Activated CD4-positive, alpha-beta T cell treated with anti-CD3 and anti-CD28 coated beads, Interleukin-2, amount 10 ng/mL, durations not matched to agents 7 days and 5 days (primary cell): ENCODE measurements at regions not wholly inside any gene's neighbourhood (a gene's known extent, or its start where the extent isn't known, plus 50 kb on each side); places are given as distances from the start of the nearest gene placed in this dataset.

Experiments
- CTCF ChIA-PET: fragments of 350-600 bp; sonication (Branson Sonifier 250); formaldehyde crosslinking; loops from one replicate; lab custom pipeline; 2021; ENCODE audit warnings: antibody characterized with exemption; lab: Charles Lee
- POLR2A ChIA-PET: fragments of 350-600 bp; sonication (Branson Sonifier 250); formaldehyde crosslinking; loops from one replicate; lab custom pipeline; 2021; ENCODE audit warnings: antibody characterized with exemption; lab: Charles Lee
- DNase-seq: peaks from one replicate; pipeline ENCODE4 v3.0.0-alpha.2; 2020
- H3K27ac Mint-ChIP-seq: one replicate; pipeline ENCODE4 v1.8.0; 2021; ENCODE audit warnings: mild to moderate bottlenecking, moderate library complexity, mixed read lengths
- H3K27me3 Mint-ChIP-seq: one replicate; pipeline ENCODE4 v1.8.0; 2021; ENCODE audit warnings: mixed read lengths
- H3K36me3 Mint-ChIP-seq: one replicate; pipeline ENCODE4 v1.8.0; 2021; ENCODE audit warnings: low read depth, mixed read lengths
- H3K4me1 Mint-ChIP-seq: one replicate; pipeline ENCODE4 v1.8.0; 2021; ENCODE audit warnings: mixed read lengths
- H3K4me3 Mint-ChIP-seq: one replicate; pipeline ENCODE4 v1.8.0; 2021; ENCODE audit warnings: mild to moderate bottlenecking, moderate library complexity, mixed read lengths
- H3K9me3 Mint-ChIP-seq: one replicate; pipeline ENCODE4 v1.8.0; 2021; ENCODE audit warnings: mixed read lengths

- no peaks in the 10 kb centered on the region for H3K36me3 Mint-ChIP-seq
- no peak for DNase-seq
- no peak overlapping the region for H3K27ac Mint-ChIP-seq
- CTCF ChIA-PET, result no interaction called here
- POLR2A ChIA-PET, result no interaction called here
- peaks cover 4% of the 10 kb centered on the region for H3K4me1 Mint-ChIP-seq
- no peaks in the 10 kb centered on the region for H3K9me3 Mint-ChIP-seq
- H3K4me3 Mint-ChIP-seq, result no peak overlapping the region
- H3K27me3 Mint-ChIP-seq, result peaks cover 9% of the 10 kb centered on the region
These were observed 194.3 kb upstream of the MTNR1B start for GRCh38 chr11:92775003-92775676.

DNA sequence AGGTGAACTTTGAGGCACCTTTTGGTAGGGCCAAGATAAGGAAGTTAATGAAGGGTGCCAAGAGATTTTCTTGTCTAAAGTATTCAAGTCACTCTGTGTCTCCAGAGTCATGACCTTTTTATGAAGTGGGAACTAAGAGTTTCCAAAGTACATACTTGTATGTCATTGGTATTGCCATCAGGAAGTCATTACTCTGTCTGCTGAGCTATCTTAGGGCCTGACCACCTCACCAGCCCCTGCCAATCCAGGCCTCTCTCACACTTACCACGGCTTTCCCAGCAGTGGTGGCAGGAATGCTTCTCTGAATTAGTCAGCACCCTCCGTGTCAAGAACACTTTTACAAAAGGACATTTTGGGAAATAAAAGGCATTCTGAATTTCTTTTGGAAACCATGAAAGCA, 192.8 kb upstream of the MTNR1B start:
- no peak for DNase-seq
- Mint-ChIP-seq H3K27me3 (peaks cover 4% of the 10 kb centered on the region), H3K4me3 (no peak overlapping the region), H3K36me3 (no peaks in the 10 kb centered on the region), H3K27ac (no peak overlapping the region), H3K4me1 (no peaks in the 10 kb centered on the region), H3K9me3 (no peaks in the 10 kb centered on the region)
- POLR2A ChIA-PET, result no interaction called here
- CTCF ChIA-PET, result no interaction called here

- no peaks in the 10 kb centered on the region for H3K9me3 Mint-ChIP-seq
- CTCF ChIA-PET, result no interaction called here
- H3K36me3 Mint-ChIP-seq, result no peaks in the 10 kb centered on the region
- POLR2A ChIA-PET, result no interaction called here
- no peak for DNase-seq
- H3K4me1 Mint-ChIP-seq, result no peaks in the 10 kb centered on the region
- H3K4me3 Mint-ChIP-seq, result no peak overlapping the region
- peaks cover 5% of the 10 kb centered on the region for H3K27me3 Mint-ChIP-seq
- H3K27ac Mint-ChIP-seq, result no peak overlapping the region
These were observed 189.7 kb upstream of the MTNR1B start for GRCh38 chr11:92779746-92780145.

DNA sequence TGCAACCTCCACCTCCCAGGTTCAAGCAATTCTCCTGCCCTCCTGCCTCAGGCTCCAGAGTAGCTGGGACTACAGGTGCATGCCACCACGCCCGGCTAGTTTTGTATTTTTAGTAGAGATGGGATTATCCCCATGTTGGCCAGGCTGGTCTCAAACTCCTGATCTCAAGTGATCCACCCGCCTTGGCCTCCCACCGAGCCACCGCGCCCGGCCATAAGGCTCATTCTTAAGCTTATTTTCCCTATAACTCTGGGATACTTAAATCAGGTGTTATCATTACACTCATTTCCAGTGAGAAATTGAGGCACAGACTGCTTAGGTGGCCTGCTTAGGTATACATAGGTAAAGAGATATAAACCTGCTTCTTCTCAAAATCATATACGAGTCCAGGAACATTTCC, 188.3 kb upstream of the MTNR1B start:
- ChIA-PET POLR2A (no interaction called here), CTCF (no interaction called here)
- H3K4me3 Mint-ChIP-seq, result no peak overlapping the region
- H3K36me3 Mint-ChIP-seq, result no peaks in the 10 kb centered on the region
- DNase-seq, result no peak
- no peaks in the 10 kb centered on the region for H3K9me3 Mint-ChIP-seq
- peaks cover 7% of the 10 kb centered on the region for H3K27me3 Mint-ChIP-seq
- no peak overlapping the region for H3K27ac Mint-ChIP-seq
- H3K4me1 Mint-ChIP-seq, result no peaks in the 10 kb centered on the region

DNA sequence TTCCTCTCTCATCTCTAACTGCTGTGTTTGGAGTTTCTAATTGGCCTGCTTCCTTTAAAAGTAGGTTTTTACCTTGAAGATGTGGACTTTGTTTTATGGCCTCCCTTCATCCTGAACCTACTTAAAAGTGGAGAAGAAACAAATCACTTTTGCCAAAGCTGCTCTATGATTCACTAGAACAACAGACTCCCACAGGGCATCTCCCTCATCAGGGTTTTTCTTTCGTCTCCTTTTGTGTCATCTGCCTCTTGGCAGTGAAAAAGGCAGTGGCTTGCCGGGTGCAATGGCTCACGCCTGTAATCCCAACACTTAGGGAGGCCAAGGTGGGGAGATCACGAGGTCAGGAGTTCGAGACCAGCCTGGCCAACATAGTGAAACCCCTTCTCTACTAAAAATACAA, 186.6 kb upstream of the MTNR1B start:
- no peak overlapping the region for H3K27ac Mint-ChIP-seq
- ChIA-PET POLR2A (no interaction called here), CTCF (no interaction called here)
- H3K4me3 Mint-ChIP-seq, result no peak overlapping the region
- DNase-seq, result no peak
- H3K36me3 Mint-ChIP-seq, result no peaks in the 10 kb centered on the region
- no peaks in the 10 kb centered on the region for H3K4me1 Mint-ChIP-seq
- peaks cover 7% of the 10 kb centered on the region for H3K27me3 Mint-ChIP-seq
- H3K9me3 Mint-ChIP-seq, result no peaks in the 10 kb centered on the region

DNA sequence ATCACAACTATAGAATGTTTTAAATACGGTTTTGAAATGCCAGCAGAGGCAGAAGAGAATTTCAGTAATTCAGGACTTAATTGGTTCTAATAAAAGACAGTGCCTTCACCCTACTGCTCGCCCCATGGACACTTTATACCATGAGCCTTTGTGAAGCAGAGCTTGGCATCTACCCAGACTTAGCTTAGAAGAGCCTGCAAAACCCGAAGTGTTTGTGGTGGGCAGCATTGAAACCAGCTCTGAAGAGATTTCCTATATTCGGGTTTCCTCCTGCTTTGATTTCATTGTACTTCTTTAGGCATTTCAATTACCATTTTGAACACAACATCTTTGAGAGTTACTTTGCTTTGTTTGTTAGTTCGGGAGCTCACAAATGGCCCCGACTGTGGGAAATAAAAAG, 185.1 kb upstream of the MTNR1B start:
- no peak overlapping the region for H3K4me3 Mint-ChIP-seq
- no peak overlapping the region for H3K27ac Mint-ChIP-seq
- H3K9me3 Mint-ChIP-seq, result no peaks in the 10 kb centered on the region
- peaks cover 6% of the 10 kb centered on the region for H3K27me3 Mint-ChIP-seq
- H3K36me3 Mint-ChIP-seq, result no peaks in the 10 kb centered on the region
- DNase-seq, result no peak
- ChIA-PET CTCF (no interaction called here), POLR2A (no interaction called here)
- no peaks in the 10 kb centered on the region for H3K4me1 Mint-ChIP-seq

DNA sequence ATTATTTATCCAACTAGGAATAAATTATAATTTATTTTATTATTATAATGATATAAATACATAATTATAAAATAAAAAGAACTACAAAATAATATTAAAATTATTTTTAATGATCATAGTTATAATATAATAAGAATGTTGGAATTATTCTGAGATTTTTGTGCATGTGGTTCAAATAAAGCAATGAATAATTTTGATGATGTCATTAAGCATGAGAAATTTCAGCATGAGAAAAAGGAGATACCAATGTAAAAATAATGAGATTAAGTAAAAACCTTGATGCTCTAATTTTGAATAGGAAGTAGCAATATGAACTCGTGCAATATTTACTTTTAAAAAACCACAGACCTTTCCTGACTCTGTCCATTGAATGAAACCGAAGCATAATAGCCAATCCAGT, 181.8 kb upstream of the MTNR1B start:
- POLR2A ChIA-PET, result no interaction called here
- Mint-ChIP-seq H3K4me3 (no peak overlapping the region), H3K36me3 (no peaks in the 10 kb centered on the region), H3K27ac (no peak overlapping the region), H3K27me3 (peaks cover 6% of the 10 kb centered on the region), H3K9me3 (no peaks in the 10 kb centered on the region), H3K4me1 (no peaks in the 10 kb centered on the region)
- CTCF ChIA-PET, result no interaction called here
- DNase-seq, result no peak

- no peak for DNase-seq
- Mint-ChIP-seq H3K36me3 (no peaks in the 10 kb centered on the region), H3K4me1 (no peaks in the 10 kb centered on the region), H3K27me3 (peaks cover 2% of the 10 kb centered on the region), H3K27ac (no peak overlapping the region), H3K9me3 (no peaks in the 10 kb centered on the region), H3K4me3 (no peak overlapping the region)
- ChIA-PET CTCF (no interaction called here), POLR2A (no interaction called here)
These were observed 179.7 kb upstream of the MTNR1B start for GRCh38 chr11:92789761-92790160.

- ChIA-PET CTCF (no interaction called here), POLR2A (no interaction called here)
- H3K9me3 Mint-ChIP-seq, result no peaks in the 10 kb centered on the region
- no peak overlapping the region for H3K4me3 Mint-ChIP-seq
- H3K27ac Mint-ChIP-seq, result no peak overlapping the region
- no peaks in the 10 kb centered on the region for H3K4me1 Mint-ChIP-seq
- H3K27me3 Mint-ChIP-seq, result no peaks in the 10 kb centered on the region
- no peaks in the 10 kb centered on the region for H3K36me3 Mint-ChIP-seq
- DNase-seq, result no peak
These were observed 179.1 kb upstream of the MTNR1B start for GRCh38 chr11:92790366-92790765.

GRCh38 chr11:92790926-92791616, 178.4 kb upstream of the MTNR1B start:
- Mint-ChIP-seq H3K4me1 (no peaks in the 10 kb centered on the region), H3K27me3 (no peaks in the 10 kb centered on the region)
- CTCF ChIA-PET, result no interaction called here

GRCh38 chr11:92791886-92792285, 177.6 kb upstream of the MTNR1B start:
- Mint-ChIP-seq H3K27me3 (no peaks in the 10 kb centered on the region), H3K4me3 (no peak overlapping the region), H3K4me1 (no peaks in the 10 kb centered on the region), H3K36me3 (no peaks in the 10 kb centered on the region), H3K27ac (no peak overlapping the region), H3K9me3 (no peaks in the 10 kb centered on the region)
- ChIA-PET POLR2A (no interaction called here), CTCF (no interaction called here)
- DNase-seq, result no peak

More at GRCh38 chr11:92790926-92791616, 178.4 kb upstream of the MTNR1B start:
- POLR2A ChIA-PET, result no interaction called here
- Mint-ChIP-seq H3K27ac (no peak overlapping the region), H3K4me3 (no peak overlapping the region), H3K9me3 (no peaks in the 10 kb centered on the region), H3K36me3 (no peaks in the 10 kb centered on the region)
- DNase-seq, result no peak

- CTCF ChIA-PET, result no interaction called here
- POLR2A ChIA-PET, result no interaction called here
- Mint-ChIP-seq H3K36me3 (no peaks in the 10 kb centered on the region), H3K9me3 (peaks cover 4% of the 10 kb centered on the region), H3K27me3 (no peaks in the 10 kb centered on the region), H3K27ac (no peak overlapping the region), H3K4me1 (no peaks in the 10 kb centered on the region), H3K4me3 (no peak overlapping the region)
- DNase-seq, result no peak
These were observed 176.3 kb upstream of the MTNR1B start for GRCh38 chr11:92793189-92793588.

- ChIA-PET CTCF (no interaction called here), POLR2A (no interaction called here)
- DNase-seq, result no peak
- Mint-ChIP-seq H3K9me3 (peaks cover 9% of the 10 kb centered on the region), H3K4me1 (no peaks in the 10 kb centered on the region), H3K36me3 (no peaks in the 10 kb centered on the region), H3K27ac (no peak overlapping the region), H3K27me3 (no peaks in the 10 kb centered on the region), H3K4me3 (no peak overlapping the region)
These were observed 174.7 kb upstream of the MTNR1B start for GRCh38 chr11:92794783-92795182.

- CTCF ChIA-PET, result no interaction called here
These were observed 172.7 kb upstream of the MTNR1B start for GRCh38 chr11:92796744-92797143.

More at GRCh38 chr11:92796744-92797143, 172.7 kb upstream of the MTNR1B start:
- Mint-ChIP-seq H3K4me1 (no peaks in the 10 kb centered on the region), H3K9me3 (peaks cover 11% of the 10 kb centered on the region), H3K36me3 (no peaks in the 10 kb centered on the region), H3K27me3 (no peaks in the 10 kb centered on the region), H3K4me3 (no peak overlapping the region), H3K27ac (no peak overlapping the region)
- DNase-seq, result no peak
- POLR2A ChIA-PET, result no interaction called here
